DMS79 treated with DMSO at 0.1 percent for 48 hours (cell line): ENCODE measurements at regions not wholly inside any gene's neighbourhood (a gene's known extent, or its start where the extent isn't known, plus 50 kb on each side); places are given as distances from the start of the nearest gene placed in this dataset.

ENCODE experiments used
- DNase-seq: peaks from one replicate; lab custom pipeline; 2025; lab: John Stamatoyannopoulos, UW

- DNase-seq = no peak
Observed at GRCh38 chr2:120425014-120425413, 79.1 kb downstream of the INHBB start.

GRCh38 chr2:120428748-120429147, 82.8 kb downstream of the INHBB start:
- DNase-seq = no peak

GRCh38 chr2:120429586-120430500, 83.9 kb downstream of the INHBB start:
- DNase-seq = no peak

- no peak for DNase-seq
Observed at GRCh38 chr2:120430501-120430830, 84.5 kb downstream of the INHBB start.

GRCh38 chr2:120430957-120431356, 85.0 kb downstream of the INHBB start:
- DNase-seq = no peak

- DNase-seq = no peak
Observed at GRCh38 chr2:120431386-120432292, 85.7 kb downstream of the INHBB start.

GRCh38 chr2:120432293-120432975, 86.5 kb downstream of the INHBB start:
- DNase-seq = no peak

- no peak for DNase-seq
Observed at GRCh38 chr2:120432976-120433815, 87.3 kb downstream of the INHBB start.

GRCh38 chr2:120433816-120434290, 87.9 kb downstream of the INHBB start:
- DNase-seq = no peak

- no peak for DNase-seq
Observed at GRCh38 chr2:120434492-120435308, 88.8 kb downstream of the INHBB start.

GRCh38 chr2:120435671-120436459, 89.9 kb downstream of the INHBB start:
- DNase-seq = no peak

GRCh38 chr2:120436460-120436739, 90.5 kb downstream of the INHBB start:
- DNase-seq = no peak

- DNase-seq = peak; percentile 25
Observed at GRCh38 chr2:120436885-120437603, 91.1 kb downstream of the INHBB start.

- DNase-seq = no peak
Observed at GRCh38 chr2:120437604-120438000, 91.7 kb downstream of the INHBB start.

GRCh38 chr2:120438301-120439066, 92.5 kb downstream of the INHBB start:
- no peak for DNase-seq

- DNase-seq = no peak
Observed at GRCh38 chr2:120439067-120439368, 93.1 kb downstream of the INHBB start.

- DNase-seq = no peak
Observed at GRCh38 chr2:120439637-120440384, 93.9 kb downstream of the INHBB start.
